Mucosa of gallbladder (tissue), 1 donor: ENCODE measurements at regions not wholly inside any gene's neighbourhood (a gene's known extent, or its start where the extent isn't known, plus 50 kb on each side); places are given as distances from the start of the nearest gene placed in this dataset.

Experiments used
- DNase-seq: peaks from one replicate; pipeline ENCODE4 v3.0.0-alpha.2; 2020; ENCODE audit warnings: low spot score
- donor health status: DM: no; HTN: no; CAD: no.

- no peak for DNase-seq
Measured at GRCh38 chr5:72619251-72619650, 112.0 kb upstream of the ZNF366 start.

DNA sequence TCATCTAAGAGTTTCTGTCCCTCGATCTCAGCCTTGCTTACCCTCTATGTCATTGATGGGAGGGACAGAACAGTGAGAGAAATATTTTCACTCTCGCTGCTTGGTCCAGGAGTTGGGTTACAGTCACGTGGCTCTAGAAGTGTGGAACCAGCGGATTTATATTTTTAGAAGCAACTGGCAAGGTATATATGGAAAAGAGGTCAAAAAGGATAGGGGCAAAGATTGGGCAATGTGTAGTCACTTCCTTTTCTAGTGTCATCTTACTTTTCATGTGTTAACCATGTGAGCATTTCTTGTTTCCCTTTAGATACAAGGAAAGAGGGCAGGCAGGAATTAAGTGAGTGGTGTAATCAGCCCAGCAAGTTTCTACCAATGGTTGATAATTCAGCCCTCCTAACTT is 111.5 kb upstream of the ZNF366 start:
- DNase-seq, result no peak

GRCh38 chr5:72615061-72615460 is 107.9 kb upstream of the ZNF366 start:
- no peak for DNase-seq

GRCh38 chr5:72613515-72613914 is 106.3 kb upstream of the ZNF366 start:
- no peak for DNase-seq

DNA sequence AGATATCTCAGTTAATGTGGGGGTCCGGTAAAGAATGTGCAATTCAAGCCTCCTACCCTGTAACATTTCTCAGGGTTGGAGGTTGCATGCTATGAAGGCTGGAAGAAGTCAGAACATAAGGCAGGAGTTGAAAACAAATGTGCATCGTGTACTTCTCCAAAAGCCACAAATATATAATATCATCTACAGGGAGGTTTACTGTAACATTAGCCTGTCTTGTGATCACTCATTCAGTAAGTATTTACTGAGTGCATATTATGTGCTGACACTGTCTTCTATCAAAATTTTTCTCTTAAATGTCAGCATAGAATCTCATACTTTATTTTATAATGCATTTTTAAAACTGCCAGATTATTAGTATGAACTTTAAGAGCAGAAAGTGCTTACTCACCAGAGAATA is 105.6 kb upstream of the ZNF366 start:
- DNase-seq, result no peak

- peak; percentile 68 for DNase-seq
Measured at GRCh38 chr5:72611118-72611730, 104.0 kb upstream of the ZNF366 start.

DNA sequence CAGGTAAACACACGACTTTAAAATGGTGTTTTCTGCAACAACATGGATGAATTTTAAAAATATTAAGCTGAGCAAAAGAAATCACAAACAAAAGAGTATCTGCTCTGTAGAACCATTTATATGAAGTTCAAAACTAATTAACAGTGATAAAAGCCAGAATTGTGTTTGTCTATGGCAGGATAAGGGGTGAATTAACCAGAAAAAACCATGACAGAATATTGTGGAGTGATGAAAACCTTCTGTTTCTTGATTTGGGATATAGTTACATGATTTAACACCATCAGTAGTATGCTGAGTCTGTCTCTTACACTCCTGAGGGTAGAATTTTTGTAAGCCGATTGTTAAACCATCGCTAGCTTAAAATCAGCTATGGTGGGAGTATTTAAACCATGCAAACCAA is 101.7 kb upstream of the ZNF366 start:
- DNase-seq, result no peak

DNA sequence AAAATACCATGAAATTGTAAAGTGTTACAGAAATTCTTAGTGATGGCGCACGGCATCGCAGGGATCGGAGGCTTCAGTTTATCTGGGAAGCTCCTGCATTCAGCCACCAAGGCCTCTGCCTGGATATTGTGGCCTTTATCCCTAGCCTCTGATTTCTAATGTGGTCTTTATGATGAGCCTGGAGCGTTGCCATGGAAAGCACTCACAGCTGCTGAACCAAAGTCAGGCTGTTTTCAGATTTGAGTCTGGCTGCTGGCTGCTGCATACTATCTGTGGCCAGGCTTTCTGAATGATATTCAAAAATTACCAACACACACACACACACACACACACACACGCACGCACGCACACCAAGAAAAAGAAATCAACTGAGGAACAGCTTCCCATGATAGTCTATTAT is 101.1 kb upstream of the ZNF366 start:
- no peak for DNase-seq

DNA sequence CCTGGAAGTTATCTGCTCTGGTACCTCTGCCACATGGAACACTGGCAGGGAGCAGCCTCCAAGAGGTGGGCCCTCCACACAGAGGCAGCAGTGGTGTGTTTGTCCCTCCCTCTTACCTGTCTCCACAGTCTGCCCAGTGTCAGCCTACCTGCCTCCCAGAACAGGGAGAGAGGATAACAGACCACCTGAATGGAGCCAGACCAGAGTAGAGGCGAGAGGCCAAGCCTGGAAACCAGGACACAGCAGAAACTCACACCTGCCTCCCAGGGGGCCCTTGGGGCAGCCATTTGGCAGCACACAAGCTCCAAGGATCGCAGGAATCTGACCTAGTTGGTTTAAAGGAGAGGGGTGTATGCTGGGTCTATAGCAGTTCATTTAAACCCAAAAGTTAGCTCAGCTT is 100.2 kb upstream of the ZNF366 start:
- DNase-seq, result no peak

- no peak for DNase-seq
Measured at GRCh38 chr5:72606525-72606924, 99.3 kb upstream of the ZNF366 start.

GRCh38 chr5:72605632-72606031 is 98.4 kb upstream of the ZNF366 start:
- no peak for DNase-seq

DNA sequence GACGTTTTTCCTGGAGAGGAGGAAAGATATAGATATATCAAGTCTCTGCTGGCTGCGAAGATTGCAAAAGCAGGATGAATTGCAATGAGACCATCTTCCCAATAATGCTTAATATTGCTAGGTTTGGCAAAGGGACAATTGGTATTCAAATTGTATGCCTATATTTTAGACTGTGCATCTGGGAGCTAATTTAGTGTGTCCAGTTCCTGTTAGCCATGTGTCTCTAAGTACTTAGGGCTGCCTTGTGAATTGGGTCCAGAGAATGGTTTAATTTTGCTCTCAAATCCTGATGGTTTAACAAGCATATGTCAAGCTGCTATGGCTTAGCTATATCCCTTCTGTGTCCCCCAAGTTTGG is 97.6 kb upstream of the ZNF366 start:
- DNase-seq, result no peak

DNA sequence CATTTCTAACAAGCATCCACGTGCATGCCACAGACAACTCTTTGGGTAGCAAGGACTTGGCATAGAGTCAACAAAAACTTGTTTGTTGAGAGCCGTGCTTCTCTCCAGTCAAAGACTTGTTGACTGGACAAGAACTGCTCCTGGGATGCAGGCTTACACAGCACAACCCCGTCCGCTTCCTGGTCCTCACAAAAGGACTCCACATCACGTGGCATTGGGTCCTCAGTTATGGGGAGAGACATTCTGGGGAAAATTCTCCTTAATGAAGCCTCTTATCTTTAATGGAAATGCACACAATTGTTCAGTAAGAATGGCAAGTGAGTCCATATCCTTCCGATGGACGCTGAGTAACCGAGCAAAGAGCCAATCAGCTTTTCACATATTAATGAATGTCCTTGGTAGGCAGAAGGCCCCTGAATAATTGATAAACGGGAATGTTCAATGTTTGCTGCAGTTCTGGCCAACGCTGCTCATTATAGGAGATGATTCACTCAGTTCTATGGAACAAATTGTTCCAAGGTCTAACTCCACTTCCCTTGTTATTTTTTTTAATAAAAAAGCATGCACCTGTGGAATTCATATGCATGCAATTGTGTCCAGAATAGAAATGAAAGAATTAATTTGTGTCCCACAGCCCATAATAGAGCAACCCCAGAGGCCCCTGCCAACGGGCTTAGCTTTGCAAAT is 97.0 kb upstream of the ZNF366 start:
- no peak for DNase-seq

DNA sequence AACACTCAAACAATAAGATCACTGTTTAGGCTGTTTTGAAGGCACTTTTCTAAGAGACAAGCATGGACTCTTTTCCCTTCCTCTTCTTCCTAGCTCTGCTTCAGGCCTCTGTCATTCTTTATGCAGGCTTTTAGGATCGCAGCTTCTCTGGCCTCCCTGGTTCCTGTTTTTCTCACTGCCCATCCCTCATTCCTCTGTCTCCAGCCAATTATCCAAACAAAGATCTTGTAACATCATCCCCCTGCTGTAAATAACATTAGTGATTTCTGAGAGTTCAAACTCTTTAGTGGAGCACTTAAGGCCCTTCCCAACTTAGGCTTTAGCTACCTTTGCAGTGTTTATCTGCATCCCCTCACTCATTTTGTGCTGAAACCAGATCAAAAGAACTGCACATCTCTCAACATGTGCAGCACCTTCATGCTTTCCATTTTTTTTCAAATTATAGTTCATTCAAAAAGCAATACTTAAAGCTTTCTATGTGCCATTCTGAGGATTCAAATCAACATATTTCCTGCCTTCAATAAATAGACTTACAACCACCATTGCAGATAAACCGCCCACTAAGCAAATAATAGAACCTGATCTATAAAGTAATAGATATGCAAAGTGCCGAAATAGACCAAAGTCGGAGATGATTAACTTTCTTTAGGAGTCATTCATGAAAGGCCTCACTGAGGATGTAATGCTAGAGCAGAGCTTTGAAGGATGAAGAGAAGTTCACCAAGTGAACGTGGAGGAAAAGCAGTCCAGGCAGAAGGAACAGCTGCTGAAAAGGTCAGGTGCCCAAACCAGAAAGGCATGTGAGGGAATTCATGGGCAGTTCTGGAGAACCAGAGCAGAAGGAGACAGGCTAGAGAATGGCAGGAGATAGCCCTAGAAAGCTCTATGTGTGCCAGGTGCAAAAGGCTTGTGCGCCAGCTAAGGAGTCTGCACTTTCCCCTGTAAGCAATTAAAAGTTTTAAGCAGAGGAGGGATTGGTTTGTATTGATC is 95.8 kb upstream of the ZNF366 start:
- no peak for DNase-seq

DNA sequence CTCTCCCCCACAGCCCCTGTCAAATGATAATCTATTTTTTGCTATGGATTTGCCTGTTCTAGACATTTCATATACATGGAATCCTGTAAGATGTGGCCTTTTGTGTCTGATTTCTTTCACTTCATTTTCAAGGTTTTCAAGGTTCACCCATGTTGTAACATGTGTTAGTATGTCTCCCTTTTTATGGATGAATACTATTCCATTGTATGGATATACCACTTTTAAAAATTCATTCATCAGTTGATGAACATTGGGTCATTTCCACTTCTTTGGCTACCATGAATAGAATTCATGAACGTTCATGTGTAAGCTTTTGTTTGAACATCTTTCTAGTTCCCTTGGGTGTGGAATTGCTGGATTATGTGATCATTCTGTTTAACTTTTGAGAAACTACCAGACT is 94.7 kb upstream of the ZNF366 start:
- no peak for DNase-seq

DNA sequence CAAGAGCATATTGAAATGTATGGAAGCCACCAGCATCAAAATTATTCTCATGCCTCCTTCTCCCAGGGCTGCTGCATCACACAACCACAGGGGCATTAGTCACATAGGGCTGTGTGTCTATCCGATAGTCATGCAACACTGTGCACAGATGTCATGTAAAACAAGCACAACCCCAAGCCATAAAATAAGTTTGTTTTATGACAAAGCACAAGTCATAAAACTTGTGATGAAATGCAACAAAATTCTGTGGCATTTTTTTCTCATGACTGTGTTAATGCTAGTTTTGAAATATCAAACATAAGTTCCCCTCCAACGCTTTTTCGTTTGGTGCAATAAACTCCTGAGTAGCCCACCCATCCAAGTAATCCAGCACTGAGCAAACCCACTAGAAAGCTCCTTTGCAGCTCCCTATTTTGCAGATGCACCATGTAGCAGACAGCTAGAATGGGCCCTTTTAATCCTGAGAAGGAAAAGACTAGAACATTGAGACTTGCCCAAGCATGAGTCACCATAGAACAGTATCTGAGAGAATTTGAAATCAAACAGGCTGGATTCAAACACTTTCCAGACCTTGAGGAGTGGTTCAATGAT is 93.3 kb upstream of the ZNF366 start:
- DNase-seq, result no peak

DNA sequence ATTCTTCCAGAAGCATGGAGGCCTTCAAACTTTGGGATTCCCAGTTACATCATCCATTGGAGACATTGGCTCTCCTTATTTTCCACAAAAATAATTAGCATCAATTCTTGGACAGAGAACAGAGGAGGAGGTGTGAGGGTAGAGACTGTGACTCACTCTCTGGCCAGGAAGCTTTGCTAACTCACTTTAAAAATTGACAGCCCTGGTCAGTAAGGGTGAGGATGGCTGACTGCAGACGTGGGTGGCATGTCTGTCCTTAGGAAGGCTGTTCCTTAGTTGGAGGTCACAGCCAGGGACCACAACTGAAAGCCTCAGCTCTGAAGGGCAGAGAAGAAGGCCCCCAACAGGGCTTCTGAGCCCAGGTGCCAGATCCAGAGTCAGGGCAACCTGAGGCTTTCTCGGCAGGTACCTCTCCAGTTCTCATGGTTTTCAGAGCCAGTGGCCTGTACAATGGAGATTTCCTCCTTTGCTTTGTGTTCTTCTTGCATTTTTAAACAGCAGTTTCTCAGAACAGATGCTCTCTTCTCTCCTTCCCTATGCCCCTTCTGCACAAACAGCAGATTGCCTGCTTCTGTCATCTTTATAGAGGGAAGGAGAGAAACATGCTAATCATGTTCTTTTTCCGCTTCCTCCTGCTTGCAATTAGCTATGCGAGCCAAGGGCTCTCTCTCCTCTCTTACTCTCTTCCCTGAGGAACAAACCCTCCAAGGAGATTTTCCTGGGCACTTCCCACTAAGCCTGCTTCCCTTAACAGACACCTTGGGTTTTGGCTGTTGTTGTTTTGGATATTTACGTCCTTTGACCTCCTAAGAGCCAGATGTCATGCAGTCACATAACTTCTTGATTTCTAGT is 92.5 kb upstream of the ZNF366 start:
- no peak for DNase-seq

DNA sequence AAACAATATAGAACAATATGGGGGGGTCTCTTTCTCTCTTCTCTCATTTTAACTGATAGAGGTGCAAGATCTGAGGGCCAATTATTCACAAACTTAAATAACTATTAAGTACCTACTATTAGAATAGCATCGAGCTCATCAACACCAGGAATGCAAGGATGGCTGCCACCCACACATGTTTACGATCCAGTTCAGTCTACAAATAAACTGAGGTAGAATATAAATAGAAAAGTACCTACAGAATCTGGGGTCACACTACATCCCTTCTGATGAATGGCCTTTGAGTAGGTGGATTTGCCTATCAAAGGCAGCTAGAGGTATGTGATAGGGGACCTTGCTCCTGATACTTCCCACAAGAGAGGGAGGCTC is 91.8 kb upstream of the ZNF366 start:
- no peak for DNase-seq

DNA sequence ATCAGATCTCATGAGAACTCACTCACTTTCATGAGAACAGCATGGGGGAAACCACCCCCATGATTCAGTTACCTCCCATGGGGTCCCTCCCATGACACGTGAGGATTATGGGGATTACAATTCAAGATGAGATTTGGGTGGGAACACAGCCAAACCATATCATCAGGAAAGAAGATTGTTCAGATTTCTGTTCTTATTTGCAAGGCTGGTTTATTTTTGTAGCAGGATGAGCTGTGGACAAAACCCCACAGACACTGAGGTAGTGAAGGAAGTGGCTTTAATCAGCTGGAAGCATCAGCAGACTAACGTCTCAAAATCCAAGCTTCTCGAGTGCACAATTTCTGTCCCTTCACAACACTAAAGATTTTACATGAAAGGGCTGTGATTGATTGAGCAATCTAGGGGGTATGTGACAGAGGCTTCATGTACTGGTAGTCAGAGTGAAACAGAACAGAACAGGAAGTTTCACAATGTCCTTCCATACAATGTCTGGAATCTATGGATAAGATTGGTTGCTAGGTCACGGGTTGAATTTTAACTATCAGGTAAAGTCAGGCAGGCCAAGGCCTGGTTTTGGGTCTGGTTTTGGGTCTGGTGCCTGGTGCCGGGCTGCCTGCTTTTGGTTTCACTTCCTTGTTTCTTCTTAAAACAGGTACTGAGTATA is 91.3 kb upstream of the ZNF366 start:
- DNase-seq, result no peak

DNA sequence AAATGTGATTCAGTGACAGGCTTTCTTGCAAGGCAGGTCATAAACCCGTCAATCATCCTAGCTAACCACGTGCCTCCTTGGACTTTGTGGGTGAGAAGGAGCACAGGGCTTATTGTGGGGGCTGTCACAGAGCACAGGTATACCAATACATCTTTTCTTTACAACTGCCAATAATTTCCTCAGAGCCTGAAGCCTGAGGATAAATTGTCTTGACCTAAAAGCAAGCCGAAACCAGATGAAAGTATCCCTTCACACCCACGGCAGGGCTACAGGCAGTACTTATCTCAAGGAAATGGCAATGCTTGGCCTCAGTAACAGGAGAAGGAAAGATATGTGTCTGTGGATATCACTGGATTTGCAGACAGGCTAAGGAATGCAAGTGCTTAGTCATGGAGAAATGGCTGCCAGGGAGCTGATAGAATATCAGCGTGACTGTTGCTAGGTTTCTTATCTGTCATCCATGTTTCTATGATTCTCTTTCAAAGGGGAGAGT is 90.3 kb upstream of the ZNF366 start:
- DNase-seq, result no peak

GRCh38 chr5:72596956-72597355 is 89.7 kb upstream of the ZNF366 start:
- no peak for DNase-seq
